GM19035 (cell line): ENCODE measurements at regions not wholly inside any gene's neighbourhood (a gene's known extent, or its start where the extent isn't known, plus 50 kb on each side); places are given as distances from the start of the nearest gene placed in this dataset.
"Not testable (repeated sequence)": the region's sequence is repeated elsewhere in the genome, so short reads cannot be mapped to it uniquely, and the experiment has no call there.

Experiments
- ATAC-seq: cut with Tn5 transposase; IDR thresholded peaks from one replicate; pipeline ENCODE4 v1.9.1; 2021; ENCODE audit not compliant: unreplicated experiment

DNA sequence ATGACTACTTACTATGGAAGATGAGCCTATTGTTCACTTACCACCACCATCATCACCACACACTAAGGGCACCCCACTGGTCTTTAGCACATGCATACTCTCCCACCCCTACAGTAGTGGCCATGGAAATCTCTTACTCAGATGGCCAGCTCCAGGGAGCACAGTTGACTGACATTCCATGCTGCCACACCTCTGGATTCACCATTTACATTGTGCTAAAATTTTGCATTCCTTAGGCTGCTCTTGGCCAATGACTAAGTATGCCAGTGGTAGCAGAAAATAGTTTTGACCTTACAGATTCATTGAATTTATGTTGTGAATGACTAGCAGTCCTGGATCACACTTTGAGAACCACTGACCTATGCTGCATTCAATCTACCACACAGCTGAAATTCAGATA is 306.9 kb downstream of the TSPY2 start:
- not testable (repeated sequence) for ATAC-seq

DNA sequence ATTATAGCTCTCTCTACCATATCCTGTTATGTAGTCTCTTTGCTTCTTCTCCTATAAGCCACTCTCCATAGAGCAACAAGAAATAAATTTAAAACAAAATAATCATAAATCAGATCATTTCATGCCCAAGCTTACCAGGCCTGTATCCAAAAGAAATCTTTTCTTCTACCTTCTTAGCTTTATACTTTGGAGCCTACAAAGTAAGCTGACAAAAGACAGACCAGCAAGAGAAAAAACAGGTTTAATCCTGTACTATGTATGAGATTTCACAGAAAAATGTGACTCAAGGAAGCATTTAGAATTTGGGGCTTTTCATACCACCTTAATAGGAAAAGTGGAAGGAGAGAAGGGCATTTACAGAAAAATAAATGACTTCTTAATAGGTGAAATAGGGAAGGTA is 321.0 kb downstream of the TSPY2 start:
- ATAC-seq: not testable (repeated sequence)
